ENCODE measurements at regions not wholly inside any gene's neighbourhood (a gene's known extent, or its start where the extent isn't known, plus 50 kb on each side); places are given as distances from the start of the nearest gene placed in this dataset.

- FAIRE-seq (no peak), DNase-seq (ENCODE audit: low spot score) (no peak), ATAC-seq (no peak)
- POLR2A ChIA-PET, result no interaction called here
- no peak overlapping the region for H3K27ac ChIP-seq (ENCODE audit: extremely low read length, insufficient read depth, low read length)
- in situ Hi-C loops (cut with HindIII; ENCODE audit: extremely low pct_ligation_motif_present, low pct_unique_long_range_greater_than_20kb) (no loop called here), intact Hi-C loops (cut with micrococcal nuclease; ENCODE audit: unreplicated experiment) (no loop called here)
- no TSS peak for BruUV-seq (replicated peaks)
- no peaks in the 10 kb centered on the region for H3K4me1 ChIP-seq (ENCODE audit: insufficient read depth, low read length)
- H3K4me3 ChIP-seq (replicated peaks in 1 of 3; ENCODE audit: insufficient read depth in 1 of 3, low read depth in 2 of 3, low read length in 3 of 3), result no peak overlapping the region
- no peak overlapping the region for H3K9ac ChIP-seq (ENCODE audit: insufficient read depth, low read depth, low read length)
- H2AFZ ChIP-seq (ENCODE audit: low read length), result no peak overlapping the region
- H3K4me2 ChIP-seq (ENCODE audit: low read depth, low read length), result no peak overlapping the region
- peaks cover 88% of the 10 kb centered on the region for H3K9me3 ChIP-seq (ENCODE audit: low read length)
- no peaks in the 10 kb centered on the region for H4K20me1 ChIP-seq (ENCODE audit: insufficient read depth, low read length)
- under 1% methylated on average over 2 of the region's 2 CpGs for WGBS (ENCODE audit: low lambda C conversion rate)
- CTCF ChIA-PET (ENCODE audit: low intra/inter-chr PET ratio, low total read pairs), result no interaction called here
- no peaks in the 10 kb centered on the region for H3K79me2 ChIP-seq (ENCODE audit: insufficient read depth, low read length)
- no peaks in the 10 kb centered on the region for H3K36me3 ChIP-seq (replicated peaks in 1 of 2; ENCODE audit: control insufficient read depth in 1 of 2, insufficient read depth in 2 of 2, low read length in 2 of 2)
- no peaks in the 10 kb centered on the region for H3K27me3 ChIP-seq (ENCODE audit: control insufficient read depth in 1 of 2, insufficient read depth in 2 of 2, low read length in 2 of 2)
- TF ChIP-seq ZNF101 (CRISPR knock-in tag; IDR thresholded peaks at IDR 0.05; ENCODE audit: borderline replicate concordance, low read depth) (no peak), BHLHE40 (IDR thresholded peaks at IDR 0.05; ENCODE audit: low read length) (no peak), FOXM1 (CRISPR knock-in tag; IDR thresholded peaks at IDR 0.05) (no peak), CREM (IDR thresholded peaks at IDR 0.05) (no peak), CREM (CRISPR knock-in tag; IDR thresholded peaks at IDR 0.05) (no peak), ZNF558 (CRISPR knock-in tag; IDR thresholded peaks at IDR 0.05; ENCODE audit: borderline replicate concordance) (no peak), TCF12 (IDR thresholded peaks at IDR 0.05) (no peak), TCF12 (CRISPR knock-in tag; IDR thresholded peaks at IDR 0.05) (no peak), ZEB1 (IDR thresholded peaks at IDR 0.05; ENCODE audit: insufficient replicate concordance, low read depth) (no peak), ZBED4 (CRISPR knock-in tag; IDR thresholded peaks at IDR 0.05; ENCODE audit: borderline replicate concordance) (no peak), SMARCE1 (IDR thresholded peaks at IDR 0.05; ENCODE audit: borderline replicate concordance) (no peak)
- TF ChIP-seq, protein P1, sequence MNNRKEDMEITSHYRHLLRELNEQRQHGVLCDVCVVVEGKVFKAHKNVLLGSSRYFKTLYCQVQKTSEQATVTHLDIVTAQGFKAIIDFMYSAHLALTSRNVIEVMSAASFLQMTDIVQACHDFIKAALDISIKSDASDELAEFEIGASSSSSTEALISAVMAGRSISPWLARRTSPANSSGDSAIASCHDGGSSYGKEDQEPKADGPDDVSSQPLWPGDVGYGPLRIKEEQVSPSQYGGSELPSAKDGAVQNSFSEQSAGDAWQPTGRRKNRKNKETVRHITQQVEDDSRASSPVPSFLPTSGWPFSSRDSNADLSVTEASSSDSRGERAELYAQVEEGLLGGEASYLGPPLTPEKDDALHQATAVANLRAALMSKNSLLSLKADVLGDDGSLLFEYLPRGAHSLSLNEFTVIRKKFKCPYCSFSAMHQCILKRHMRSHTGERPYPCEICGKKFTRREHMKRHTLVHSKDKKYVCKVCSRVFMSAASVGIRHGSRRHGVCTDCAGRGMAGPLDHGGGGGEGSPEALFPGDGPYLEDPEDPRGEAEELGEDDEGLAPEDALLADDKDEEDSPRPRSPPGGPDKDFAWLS (CRISPR knock-in tag; IDR thresholded peaks at IDR 0.05; ENCODE audit: borderline replicate concordance), result no peak
- TF ChIP-seq, protein P2, sequence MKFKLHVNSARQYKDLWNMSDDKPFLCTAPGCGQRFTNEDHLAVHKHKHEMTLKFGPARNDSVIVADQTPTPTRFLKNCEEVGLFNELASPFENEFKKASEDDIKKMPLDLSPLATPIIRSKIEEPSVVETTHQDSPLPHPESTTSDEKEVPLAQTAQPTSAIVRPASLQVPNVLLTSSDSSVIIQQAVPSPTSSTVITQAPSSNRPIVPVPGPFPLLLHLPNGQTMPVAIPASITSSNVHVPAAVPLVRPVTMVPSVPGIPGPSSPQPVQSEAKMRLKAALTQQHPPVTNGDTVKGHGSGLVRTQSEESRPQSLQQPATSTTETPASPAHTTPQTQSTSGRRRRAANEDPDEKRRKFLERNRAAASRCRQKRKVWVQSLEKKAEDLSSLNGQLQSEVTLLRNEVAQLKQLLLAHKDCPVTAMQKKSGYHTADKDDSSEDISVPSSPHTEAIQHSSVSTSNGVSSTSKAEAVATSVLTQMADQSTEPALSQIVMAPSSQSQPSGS (CRISPR knock-in tag; IDR thresholded peaks at IDR 0.05), result no peak
- TF ChIP-seq, protein P3, sequence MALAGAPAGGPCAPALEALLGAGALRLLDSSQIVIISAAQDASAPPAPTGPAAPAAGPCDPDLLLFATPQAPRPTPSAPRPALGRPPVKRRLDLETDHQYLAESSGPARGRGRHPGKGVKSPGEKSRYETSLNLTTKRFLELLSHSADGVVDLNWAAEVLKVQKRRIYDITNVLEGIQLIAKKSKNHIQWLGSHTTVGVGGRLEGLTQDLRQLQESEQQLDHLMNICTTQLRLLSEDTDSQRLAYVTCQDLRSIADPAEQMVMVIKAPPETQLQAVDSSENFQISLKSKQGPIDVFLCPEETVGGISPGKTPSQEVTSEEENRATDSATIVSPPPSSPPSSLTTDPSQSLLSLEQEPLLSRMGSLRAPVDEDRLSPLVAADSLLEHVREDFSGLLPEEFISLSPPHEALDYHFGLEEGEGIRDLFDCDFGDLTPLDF (CRISPR knock-in tag; IDR thresholded peaks at IDR 0.05), result no peak
- TF ChIP-seq, protein P4, sequence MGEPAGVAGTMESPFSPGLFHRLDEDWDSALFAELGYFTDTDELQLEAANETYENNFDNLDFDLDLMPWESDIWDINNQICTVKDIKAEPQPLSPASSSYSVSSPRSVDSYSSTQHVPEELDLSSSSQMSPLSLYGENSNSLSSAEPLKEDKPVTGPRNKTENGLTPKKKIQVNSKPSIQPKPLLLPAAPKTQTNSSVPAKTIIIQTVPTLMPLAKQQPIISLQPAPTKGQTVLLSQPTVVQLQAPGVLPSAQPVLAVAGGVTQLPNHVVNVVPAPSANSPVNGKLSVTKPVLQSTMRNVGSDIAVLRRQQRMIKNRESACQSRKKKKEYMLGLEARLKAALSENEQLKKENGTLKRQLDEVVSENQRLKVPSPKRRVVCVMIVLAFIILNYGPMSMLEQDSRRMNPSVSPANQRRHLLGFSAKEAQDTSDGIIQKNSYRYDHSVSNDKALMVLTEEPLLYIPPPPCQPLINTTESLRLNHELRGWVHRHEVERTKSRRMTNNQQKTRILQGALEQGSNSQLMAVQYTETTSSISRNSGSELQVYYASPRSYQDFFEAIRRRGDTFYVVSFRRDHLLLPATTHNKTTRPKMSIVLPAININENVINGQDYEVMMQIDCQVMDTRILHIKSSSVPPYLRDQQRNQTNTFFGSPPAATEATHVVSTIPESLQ (CRISPR knock-in tag; conservative IDR thresholded peaks at IDR 0.05), result no peak
Measured at GRCh38 chr17:54221499-54221898, 398.8 kb downstream of the KIF2B start.
